Endothelial cell of umbilical vein (primary cell): ENCODE measurements at regions not wholly inside any gene's neighbourhood (a gene's known extent, or its start where the extent isn't known, plus 50 kb on each side); places are given as distances from the start of the nearest gene placed in this dataset.
"Not testable (repeated sequence)": the region's sequence is repeated elsewhere in the genome, so short reads cannot be mapped to it uniquely, and the experiment has no call there.

Experiments
- BruUV-seq: library from RNA; stranded (reverse); fragments of 400-500 nt; replicated peaks from 2 replicates; lab custom pipeline; 2021; lab: Mats Ljungman, UMichigan
- CTCF ChIA-PET: fragments of 300-600, 350-600 bp; sonication (Branson Sonifier 250); formaldehyde crosslinking; loops from one replicate; lab custom pipeline; 2021; ENCODE audit warnings: antibody characterized with exemption, inconsistent platforms; lab: Charles Lee
- POLR2A ChIA-PET: fragments of 300-600, 350-600 bp; sonication (Branson Sonifier 250); formaldehyde crosslinking; loops from one replicate; lab custom pipeline; 2021; ENCODE audit warnings: antibody characterized with exemption, inconsistent platforms; lab: Charles Lee
- DNase-seq: peaks from one replicate; pipeline ENCODE4 v3.0.0-alpha.2; 2011; ENCODE audit warnings: low read depth, low spot score
- FAIRE-seq: peaks from 2 replicates; lab custom pipeline; 2011; peaks lifted over from hg19 to GRCh38; lab: Jason Lieb, UNC
- H2AFZ ChIP-seq: 2 replicates; pipeline ENCODE4 v1.6.0; 2012; ENCODE audit warnings: low read depth, low read length, control low read depth, inconsistent platforms
- H3K27ac ChIP-seq: 2 replicates; pipeline ENCODE4 v1.5.1; 2011; ENCODE audit warnings: low read depth, mild to moderate bottlenecking, control low read depth, low read length, moderate library complexity; ENCODE audit not compliant: insufficient read depth
- H3K27me3 ChIP-seq, 2 experiments: 2 replicates each; pipeline versions ENCODE4 v1.6.0 to v1.6.1; 2011; ENCODE audit warnings: low read length in 2 of 2, mixed read lengths in 1 of 2; ENCODE audit not compliant: control insufficient read depth in 2 of 2, insufficient read depth in 2 of 2
- H3K36me3 ChIP-seq, 2 experiments: 2 replicates in 1 of 2; 3 replicates in 1 of 2; pipeline ENCODE4 v1.5.1; 2011; ENCODE audit warnings: low read length in 2 of 2, mild to moderate bottlenecking in 1 of 2, moderate library complexity in 1 of 2; ENCODE audit not compliant: control insufficient read depth in 2 of 2, insufficient read depth in 2 of 2; ENCODE audit errors: extremely low read depth in 1 of 2
- H3K4me1 ChIP-seq: 3 replicates; pipeline ENCODE4 v1.5.1; 2011; ENCODE audit warnings: mild to moderate bottlenecking, low read length; ENCODE audit not compliant: control insufficient read depth, insufficient read depth; ENCODE audit errors: extremely low read depth
- H3K4me2 ChIP-seq: 2 replicates; pipeline ENCODE4 v1.6.1; 2011; ENCODE audit warnings: low read length, control low read depth, mixed read lengths; ENCODE audit not compliant: insufficient read depth
- H3K4me3 ChIP-seq, 3 experiments: fragments of 200-600 bp in 1 of 3; sonication (generic), shearing (Covaris generic) in 1 of 3; replicated peaks in 1 of 3; 2 replicates each; pipeline ENCODE4 v1.5.1; 2011 to 2016; ENCODE audit warnings: control low read depth in 3 of 3, low read length in 3 of 3, mild to moderate bottlenecking in 2 of 3, inconsistent platforms in 1 of 3, low read depth in 1 of 3, moderate library complexity in 1 of 3; ENCODE audit not compliant: insufficient read depth in 1 of 3
- H3K79me2 ChIP-seq: 2 replicates; pipeline ENCODE4 v1.6.0; 2012; ENCODE audit warnings: low read length, inconsistent platforms; ENCODE audit not compliant: control insufficient read depth, insufficient read depth
- H3K9ac ChIP-seq: replicated peaks from 2 replicates; pipeline ENCODE3; 2011; ENCODE audit warnings: low read length, control low read depth; ENCODE audit not compliant: insufficient read depth; ENCODE audit errors: extremely low read depth
- H3K9me1 ChIP-seq: replicated peaks from 3 replicates; pipeline ENCODE4 v1.6.0; 2011; ENCODE audit warnings: mild to moderate bottlenecking, low read length; ENCODE audit not compliant: control insufficient read depth, insufficient read depth; ENCODE audit errors: extremely low read depth
- H3K9me3 ChIP-seq: replicated peaks from 2 replicates; pipeline ENCODE4 v1.5.1; 2012; ENCODE audit warnings: low read length, inconsistent platforms; ENCODE audit not compliant: control insufficient read depth, insufficient read depth
- H4K20me1 ChIP-seq: replicated peaks from 2 replicates; pipeline ENCODE3; 2011; ENCODE audit warnings: mild to moderate bottlenecking, low read length; ENCODE audit not compliant: control insufficient read depth, insufficient read depth; ENCODE audit errors: extremely low read depth
- CTCF ChIP-seq, 2 donors: IDR thresholded peaks; 1 replicate in 1 of 2; 2 replicates in 1 of 2; pipeline ENCODE4 v1.5.1; 2011; ENCODE audit warnings: low read length in 2 of 2, mild to moderate bottlenecking in 2 of 2, moderate library complexity in 2 of 2, control low read depth in 1 of 2, inconsistent platforms in 1 of 2, low read depth in 1 of 2; ENCODE audit not compliant: insufficient read depth in 1 of 2; ENCODE audit errors: extremely low read depth in 1 of 2
- EZH2 ChIP-seq: IDR thresholded peaks from 2 replicates; pipeline ENCODE4 v1.6.1; 2012; ENCODE audit warnings: borderline replicate concordance, low read depth, mild to moderate bottlenecking, moderate library complexity, low read length, inconsistent platforms; ENCODE audit not compliant: severe bottlenecking
- FOS ChIP-seq: IDR thresholded peaks from 2 replicates; pipeline ENCODE4 v1.6.1; 2011; ENCODE audit warnings: mild to moderate bottlenecking, low read length, moderate library complexity, borderline replicate concordance; ENCODE audit not compliant: insufficient read depth
- GATA2 ChIP-seq: IDR thresholded peaks from 2 replicates; pipeline ENCODE4 v1.7.0; 2011; ENCODE audit warnings: low read depth, mild to moderate bottlenecking, moderate library complexity, mixed read lengths, low read length; ENCODE audit not compliant: insufficient read length, insufficient read depth
- JUN ChIP-seq: IDR thresholded peaks from 2 replicates; pipeline ENCODE4 v1.6.1; 2011; ENCODE audit warnings: borderline replicate concordance, low read depth; ENCODE audit not compliant: insufficient read length, insufficient read depth
- MYC ChIP-seq: IDR thresholded peaks from one replicate; pipeline ENCODE4 v1.6.1; 2011; ENCODE audit warnings: mild to moderate bottlenecking, low read depth, low read length
- POLR2A ChIP-seq: IDR thresholded peaks from 2 replicates; pipeline ENCODE4 v1.6.1; 2012; ENCODE audit warnings: low read depth, mild to moderate bottlenecking, control low read depth, low read length
- POLR2AphosphoS5 ChIP-seq: IDR thresholded peaks from 2 replicates; pipeline ENCODE4 v1.6.1; 2012; ENCODE audit warnings: low read depth, mild to moderate bottlenecking, control low read depth, low read length, moderate library complexity; ENCODE audit not compliant: insufficient read depth
- dilution Hi-C: fragments of 300-500 bp; cut with MboI; formaldehyde crosslinking; loops from one replicate; pipeline ENCODE4 v1.15.0; 2019; ENCODE audit warnings: low sequenced_read_pairs; ENCODE audit not compliant: extremely low pct_ligation_motif_present
- intact Hi-C: fragments of 100-400 bp; cut with micrococcal nuclease; formaldehyde crosslinking; loops from one replicate; pipeline ENCODE4 v1.10.0; 2022
- TF ChIP-seq, protein P1 (sequence below): IDR thresholded peaks from 2 replicates; pipeline ENCODE4 v1.6.1; 2011; ENCODE audit not compliant: insufficient read depth, insufficient read length

GRCh38 chr7:10648289-10648688 is 325.4 kb upstream of the PHF14 start:
- FAIRE-seq (no peak), DNase-seq (no peak)
- Histone ChIP-seq H3K9me3 (no peaks in the 10 kb centered on the region), H3K4me2 (no peak overlapping the region), H3K27ac (no peak overlapping the region), H3K9me1 (no peaks in the 10 kb centered on the region), H2AFZ (no peak overlapping the region), H3K27me3 (no peaks in the 10 kb centered on the region), H3K4me1 (no peaks in the 10 kb centered on the region), H3K9ac (no peak overlapping the region), H4K20me1 (no peaks in the 10 kb centered on the region), H3K79me2 (no peaks in the 10 kb centered on the region), H3K4me3 (no peak overlapping the region), H3K36me3 (no peaks in the 10 kb centered on the region)
- BruUV-seq, result no TSS peak
- CTCF ChIA-PET, result no interaction called here
- dilution Hi-C loops (no loop called here), intact Hi-C loops (no loop called here)
- POLR2A ChIA-PET, result no interaction called here
- TF ChIP-seq, protein P1, sequence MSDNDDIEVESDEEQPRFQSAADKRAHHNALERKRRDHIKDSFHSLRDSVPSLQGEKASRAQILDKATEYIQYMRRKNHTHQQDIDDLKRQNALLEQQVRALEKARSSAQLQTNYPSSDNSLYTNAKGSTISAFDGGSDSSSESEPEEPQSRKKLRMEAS, result no peak
- no peak for TF ChIP-seq EZH2
- no peak for TF ChIP-seq CTCF (IDR thresholded peaks at IDR 0.05; ENCODE audit: extremely low read depth in 1 of 2, insufficient read depth in 1 of 2, low read depth in 1 of 2, low read length in 2 of 2)
- no peak for TF ChIP-seq FOS
- TF ChIP-seq GATA2, result no peak
- no peak for TF ChIP-seq POLR2AphosphoS5
- TF ChIP-seq MYC, result no peak
- TF ChIP-seq JUN, result no peak
- TF ChIP-seq POLR2A, result no peak

GRCh38 chr7:10649120-10649519 is 324.6 kb upstream of the PHF14 start:
- H3K27me3 ChIP-seq, POLR2A ChIA-PET, dilution Hi-C loops, FAIRE-seq, H3K9me3 ChIP-seq, H3K9ac ChIP-seq, H4K20me1 ChIP-seq, H3K36me3 ChIP-seq, CTCF ChIA-PET, H3K4me1 ChIP-seq, H3K27ac ChIP-seq, intact Hi-C loops, H3K79me2 ChIP-seq, H3K4me3 ChIP-seq, H3K9me1 ChIP-seq, H2AFZ ChIP-seq, BruUV-seq, DNase-seq, H3K4me2 ChIP-seq: not testable (repeated sequence)
